HepG2 (cell line): ENCODE measurements at regions not wholly inside any gene's neighbourhood (a gene's known extent, or its start where the extent isn't known, plus 50 kb on each side); places are given as distances from the start of the nearest gene placed in this dataset.

ENCODE experiments used
- FOXA3 ChIP-seq: IDR thresholded peaks from 2 replicates; pipeline ENCODE4 v1.6.1; 2016; ENCODE audit warnings: missing genetic modification reagents, missing compliant biosample characterization
- HMG20A ChIP-seq: IDR thresholded peaks from 2 replicates; pipeline ENCODE4 v1.6.1; 2016; ENCODE audit warnings: borderline replicate concordance
- HNF4A ChIP-seq: sonication (generic); formaldehyde crosslinking; IDR thresholded peaks from 2 replicates; pipeline ENCODE4 v1.4.0; 2020; ENCODE audit warnings: missing genetic modification reagents
- NCOR1 ChIP-seq: fragments of 200-600 bp; sonication (generic); IDR thresholded peaks from 2 replicates; pipeline ENCODE4 v1.7.0; 2017; ENCODE audit warnings: antibody characterized with exemption, low read length, borderline replicate concordance
- ZSCAN21 ChIP-seq: sonication (generic); formaldehyde crosslinking; IDR thresholded peaks from 2 replicates; pipeline ENCODE4 v1.8.0; 2022; ENCODE audit warnings: mild to moderate bottlenecking, missing genetic modification reagents, moderate library complexity, borderline replicate concordance
- TF ChIP-seq, protein P1 (sequence below), 2 experiments: IDR thresholded peaks; 2 replicates each; pipeline ENCODE4 v1.6.1; 2011 to 2012; ENCODE audit warnings: low read length in 2 of 2, borderline replicate concordance in 1 of 2, low read depth in 1 of 2, mild to moderate bottlenecking in 1 of 2, moderate library complexity in 1 of 2
- TF ChIP-seq, protein P2 (sequence below): sonication (generic); formaldehyde crosslinking; IDR thresholded peaks from 2 replicates; pipeline ENCODE4 v1.8.0; 2022; ENCODE audit warnings: missing genetic modification reagents, mild to moderate bottlenecking, inconsistent platforms, borderline replicate concordance
- TF ChIP-seq, protein P3 (sequence below): IDR thresholded peaks from 2 replicates; pipeline ENCODE4 v1.6.1; 2016; ENCODE audit warnings: low read depth

DNA sequence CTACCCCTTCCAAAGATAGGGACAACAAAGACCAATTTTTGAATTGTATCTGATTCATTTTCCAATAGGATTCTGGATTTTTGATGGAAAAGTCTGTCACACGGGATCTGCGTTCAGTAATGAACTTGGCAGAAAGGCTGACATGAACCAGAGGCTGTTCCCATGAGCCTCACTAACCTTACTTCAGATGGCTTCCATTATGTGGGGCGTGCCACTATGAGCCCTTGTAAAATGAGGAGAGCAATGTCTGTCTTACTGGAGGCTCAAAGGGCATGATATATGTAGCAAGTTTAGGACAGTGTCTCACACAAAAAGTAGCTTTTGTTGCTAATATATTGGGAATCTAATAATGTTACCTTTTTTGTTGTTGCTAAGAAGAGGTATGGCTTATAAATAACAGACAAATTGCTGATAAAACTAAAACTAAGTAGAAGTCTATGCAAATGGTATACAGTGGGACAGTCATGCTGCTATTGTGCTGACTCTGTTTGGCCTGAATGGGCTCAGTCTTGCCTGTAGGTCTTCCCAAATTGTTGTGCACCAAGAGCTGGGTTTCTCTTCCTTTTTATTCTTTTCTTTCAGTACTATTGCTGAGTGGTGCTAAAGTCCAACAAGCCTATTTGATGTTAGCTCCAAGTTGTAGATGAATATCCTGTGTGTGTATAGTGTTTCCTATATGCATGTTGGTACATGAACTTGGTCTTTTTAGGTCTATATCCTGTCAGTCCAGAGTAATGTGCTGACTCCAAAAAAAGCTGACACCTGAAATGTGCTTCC is 132.1 kb downstream of the SPRY1 start (continued):
- no peak for TF ChIP-seq ZSCAN21
- TF ChIP-seq FOXA3 (CRISPR knock-in tag): peak; percentile 44; the same call in 1 of the 2 replicates
- TF ChIP-seq, protein P1, sequence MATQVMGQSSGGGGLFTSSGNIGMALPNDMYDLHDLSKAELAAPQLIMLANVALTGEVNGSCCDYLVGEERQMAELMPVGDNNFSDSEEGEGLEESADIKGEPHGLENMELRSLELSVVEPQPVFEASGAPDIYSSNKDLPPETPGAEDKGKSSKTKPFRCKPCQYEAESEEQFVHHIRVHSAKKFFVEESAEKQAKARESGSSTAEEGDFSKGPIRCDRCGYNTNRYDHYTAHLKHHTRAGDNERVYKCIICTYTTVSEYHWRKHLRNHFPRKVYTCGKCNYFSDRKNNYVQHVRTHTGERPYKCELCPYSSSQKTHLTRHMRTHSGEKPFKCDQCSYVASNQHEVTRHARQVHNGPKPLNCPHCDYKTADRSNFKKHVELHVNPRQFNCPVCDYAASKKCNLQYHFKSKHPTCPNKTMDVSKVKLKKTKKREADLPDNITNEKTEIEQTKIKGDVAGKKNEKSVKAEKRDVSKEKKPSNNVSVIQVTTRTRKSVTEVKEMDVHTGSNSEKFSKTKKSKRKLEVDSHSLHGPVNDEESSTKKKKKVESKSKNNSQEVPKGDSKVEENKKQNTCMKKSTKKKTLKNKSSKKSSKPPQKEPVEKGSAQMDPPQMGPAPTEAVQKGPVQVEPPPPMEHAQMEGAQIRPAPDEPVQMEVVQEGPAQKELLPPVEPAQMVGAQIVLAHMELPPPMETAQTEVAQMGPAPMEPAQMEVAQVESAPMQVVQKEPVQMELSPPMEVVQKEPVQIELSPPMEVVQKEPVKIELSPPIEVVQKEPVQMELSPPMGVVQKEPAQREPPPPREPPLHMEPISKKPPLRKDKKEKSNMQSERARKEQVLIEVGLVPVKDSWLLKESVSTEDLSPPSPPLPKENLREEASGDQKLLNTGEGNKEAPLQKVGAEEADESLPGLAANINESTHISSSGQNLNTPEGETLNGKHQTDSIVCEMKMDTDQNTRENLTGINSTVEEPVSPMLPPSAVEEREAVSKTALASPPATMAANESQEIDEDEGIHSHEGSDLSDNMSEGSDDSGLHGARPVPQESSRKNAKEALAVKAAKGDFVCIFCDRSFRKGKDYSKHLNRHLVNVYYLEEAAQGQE (IDR thresholded peaks at IDR 0.05; ENCODE audit: borderline replicate concordance in 1 of 2, low read depth in 1 of 2, low read length in 2 of 2): 0 out of 4 replicates have a peak, but pooled peaks of 1 of the 2 experiments have one; percentile 16
- TF ChIP-seq, protein P2, sequence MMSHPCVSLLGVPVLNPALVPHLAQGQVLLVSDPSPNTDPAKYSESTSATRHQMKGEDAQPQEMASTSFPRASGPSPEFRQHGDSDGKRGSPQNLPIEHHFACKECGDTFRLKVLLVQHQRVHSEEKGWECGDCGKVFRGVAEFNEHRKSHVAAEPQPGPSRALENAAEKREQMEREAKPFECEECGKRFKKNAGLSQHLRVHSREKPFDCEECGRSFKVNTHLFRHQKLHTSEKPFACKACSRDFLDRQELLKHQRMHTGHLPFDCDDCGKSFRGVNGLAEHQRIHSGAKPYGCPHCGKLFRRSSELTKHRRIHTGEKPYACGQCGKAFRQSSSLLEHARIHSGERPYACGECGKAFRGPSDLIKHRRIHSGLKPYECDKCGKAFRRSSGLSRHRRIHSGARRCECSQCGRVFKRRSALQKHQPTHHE (CRISPR knock-in tag): no peak
- TF ChIP-seq NCOR1: peak; percentile 69
- TF ChIP-seq, protein P3, sequence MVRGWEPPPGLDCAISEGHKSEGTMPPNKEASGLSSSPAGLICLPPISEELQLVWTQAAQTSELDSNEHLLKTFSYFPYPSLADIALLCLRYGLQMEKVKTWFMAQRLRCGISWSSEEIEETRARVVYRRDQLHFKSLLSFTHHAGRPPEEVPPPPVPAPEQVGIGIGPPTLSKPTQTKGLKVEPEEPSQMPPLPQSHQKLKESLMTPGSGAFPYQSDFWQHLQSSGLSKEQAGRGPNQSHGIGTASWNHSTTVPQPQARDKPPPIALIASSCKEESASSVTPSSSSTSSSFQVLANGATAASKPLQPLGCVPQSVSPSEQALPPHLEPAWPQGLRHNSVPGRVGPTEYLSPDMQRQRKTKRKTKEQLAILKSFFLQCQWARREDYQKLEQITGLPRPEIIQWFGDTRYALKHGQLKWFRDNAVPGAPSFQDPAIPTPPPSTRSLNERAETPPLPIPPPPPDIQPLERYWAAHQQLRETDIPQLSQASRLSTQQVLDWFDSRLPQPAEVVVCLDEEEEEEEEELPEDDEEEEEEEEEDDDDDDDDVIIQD (CRISPR knock-in tag): peak; percentile 51; the same call in 1 of the 2 replicates
- TF ChIP-seq HMG20A: peak; percentile 11; the same call in 1 of the 2 replicates
- TF ChIP-seq HNF4A (CRISPR knock-in tag): peak; percentile 79
